Activated B cell treated with CpG ODN at 0.5 μM for 24 hours (primary cell): ENCODE measurements at regions not wholly inside any gene's neighbourhood (a gene's known extent, or its start where the extent isn't known, plus 50 kb on each side); places are given as distances from the start of the nearest gene placed in this dataset.

ENCODE experiments used
- ATAC-seq: fragments of 200-7000 bp; cut with Tn5 transposase; one replicate; pipeline ENCODE4 v1.10.0; 2021; ENCODE audit warnings: low read depth, mild to moderate bottlenecking, moderate library complexity
- CTCF ChIA-PET: fragments of 350-600 bp; sonication (Branson Sonifier 250); formaldehyde crosslinking; loops from one replicate; lab custom pipeline; 2021; ENCODE audit warnings: antibody characterized with exemption; lab: Charles Lee
- POLR2A ChIA-PET: fragments of 350-600 bp; sonication (Branson Sonifier 250); formaldehyde crosslinking; loops from one replicate; lab custom pipeline; 2021; ENCODE audit warnings: antibody characterized with exemption; lab: Charles Lee
- DNase-seq: peaks from one replicate; pipeline ENCODE4 v3.0.0; 2022
- H3K27ac Mint-ChIP-seq: one replicate; pipeline ENCODE4 v1.8.0; 2020; ENCODE audit warnings: mixed read lengths
- H3K27me3 Mint-ChIP-seq: one replicate; pipeline ENCODE4 v1.8.0; 2021; ENCODE audit warnings: mixed read lengths
- H3K36me3 Mint-ChIP-seq: one replicate; pipeline ENCODE4 v1.8.0; 2021; ENCODE audit warnings: low read depth, mixed read lengths
- H3K4me1 Mint-ChIP-seq: one replicate; pipeline ENCODE4 v1.8.0; 2021; ENCODE audit warnings: mixed read lengths
- H3K4me3 Mint-ChIP-seq: one replicate; pipeline ENCODE4 v1.8.0; 2020; ENCODE audit warnings: mild to moderate bottlenecking, mixed read lengths
- H3K9me3 Mint-ChIP-seq: one replicate; pipeline ENCODE4 v1.8.0; 2020; ENCODE audit warnings: mixed read lengths
- CTCF ChIP-seq: fragments of 200-600 bp; IDR thresholded peaks from one replicate; pipeline ENCODE4 v1.8.0; 2022; ENCODE audit warnings: antibody characterized with exemption, mild to moderate bottlenecking
- intact Hi-C: fragments of 100-400 bp; cut with micrococcal nuclease; formaldehyde crosslinking; loops from one replicate; pipeline ENCODE4 v1.15.1; 2024

- no peak for TF ChIP-seq CTCF
- POLR2A ChIA-PET, result no interaction called here
- Mint-ChIP-seq H3K9me3 (peaks cover 9% of the 10 kb centered on the region), H3K36me3 (no peaks in the 10 kb centered on the region), H3K27ac (no peak overlapping the region), H3K4me1 (peaks cover 9% of the 10 kb centered on the region), H3K4me3 (no peak overlapping the region), H3K27me3 (no peaks in the 10 kb centered on the region)
- CTCF ChIA-PET, result no interaction called here
- ATAC-seq, result no peak
- no peak for DNase-seq
- intact Hi-C loops, result no loop called here
Measured at GRCh38 chr6:137403855-137404254, 90.3 kb downstream of the OLIG3 start.

GRCh38 chr6:137403443-137403842 lies 90.8 kb downstream of the OLIG3 start:
- ATAC-seq (no peak), DNase-seq (no peak)
- Mint-ChIP-seq H3K36me3 (no peaks in the 10 kb centered on the region), H3K27me3 (no peaks in the 10 kb centered on the region), H3K4me1 (peaks cover 9% of the 10 kb centered on the region), H3K27ac (no peak overlapping the region), H3K4me3 (no peak overlapping the region), H3K9me3 (peaks cover 9% of the 10 kb centered on the region)
- intact Hi-C loops, result no loop called here
- POLR2A ChIA-PET, result no interaction called here
- no peak for TF ChIP-seq CTCF
- CTCF ChIA-PET, result no interaction called here

- H3K9me3 Mint-ChIP-seq, result peaks cover 8% of the 10 kb centered on the region
- H3K4me1 Mint-ChIP-seq, result peaks cover 9% of the 10 kb centered on the region
- no peak overlapping the region for H3K27ac Mint-ChIP-seq
- CTCF ChIA-PET, result no interaction called here
- H3K27me3 Mint-ChIP-seq, result no peaks in the 10 kb centered on the region
- TF ChIP-seq CTCF, result no peak
- intact Hi-C loops, result no loop called here
- ATAC-seq (no peak), DNase-seq (no peak)
- H3K4me3 Mint-ChIP-seq, result no peak overlapping the region
- POLR2A ChIA-PET, result no interaction called here
- H3K36me3 Mint-ChIP-seq, result no peaks in the 10 kb centered on the region
Measured at GRCh38 chr6:137402143-137402680, 92.0 kb downstream of the OLIG3 start.

GRCh38 chr6:137401088-137401487 lies 93.1 kb downstream of the OLIG3 start:
- Mint-ChIP-seq H3K4me3 (no peak overlapping the region), H3K27ac (no peak overlapping the region), H3K9me3 (peaks cover under 1% of the 10 kb centered on the region), H3K36me3 (no peaks in the 10 kb centered on the region), H3K27me3 (no peaks in the 10 kb centered on the region), H3K4me1 (peaks cover 6% of the 10 kb centered on the region)
- ATAC-seq, result no peak
- intact Hi-C loops, result no loop called here
- no peak for DNase-seq
- TF ChIP-seq CTCF, result no peak
- POLR2A ChIA-PET, result no interaction called here
- CTCF ChIA-PET, result interaction anchor here (1.3 kb wide), 1 partner anchor 14 kb away, joined by 3 read pairs; no protein-coding TSS in a partner anchor

GRCh38 chr6:137399881-137400443 lies 94.2 kb downstream of the OLIG3 start:
- TF ChIP-seq CTCF, result no peak
- intact Hi-C loops, result no loop called here
- ATAC-seq (no peak), DNase-seq (no peak)
- Mint-ChIP-seq H3K36me3 (no peaks in the 10 kb centered on the region), H3K27me3 (no peaks in the 10 kb centered on the region), H3K9me3 (peaks cover 2% of the 10 kb centered on the region), H3K4me1 (no peaks in the 10 kb centered on the region), H3K4me3 (no peak overlapping the region), H3K27ac (no peak overlapping the region)
- POLR2A ChIA-PET, result no interaction called here
- CTCF ChIA-PET, result no interaction called here
